CD4-positive, alpha-beta T cell treated with Interleukin-1 beta for 1 hour (primary cell): ENCODE measurements at regions not wholly inside any gene's neighbourhood (a gene's known extent, or its start where the extent isn't known, plus 50 kb on each side); places are given as distances from the start of the nearest gene placed in this dataset.
"Not testable (repeated sequence)": the region's sequence is repeated elsewhere in the genome, so short reads cannot be mapped to it uniquely, and the experiment has no call there.

Experiments used
- DNase-seq, 2 donors: peaks; one replicate each; pipeline ENCODE4 v3.0.0-alpha.2; 2020 to 2022

- DNase-seq = not testable (repeated sequence)
Measured at GRCh38 chr10:109809954-109810353, 113.4 kb downstream of the XPNPEP1 start.

- not testable (repeated sequence) for DNase-seq
Measured at GRCh38 chr10:109801191-109801590, 122.1 kb downstream of the XPNPEP1 start.

GRCh38 chr10:109790647-109791046 lies 132.7 kb downstream of the XPNPEP1 start:
- DNase-seq = no peak

- DNase-seq = no peak
Measured at GRCh38 chr10:109784236-109784635, 139.1 kb downstream of the XPNPEP1 start.

- no peak for DNase-seq
Measured at GRCh38 chr10:109783286-109783685, 140.0 kb downstream of the XPNPEP1 start.

GRCh38 chr10:109780997-109781396 lies 142.3 kb downstream of the XPNPEP1 start:
- DNase-seq = no peak

GRCh38 chr10:109778993-109779392 lies 144.3 kb downstream of the XPNPEP1 start:
- no peak for DNase-seq

GRCh38 chr10:109774121-109774440 lies 149.2 kb downstream of the XPNPEP1 start:
- no peak for DNase-seq

GRCh38 chr10:109773288-109774120 lies 149.8 kb downstream of the XPNPEP1 start:
- DNase-seq = no peak

GRCh38 chr10:109770663-109771062 lies 152.6 kb downstream of the XPNPEP1 start:
- DNase-seq = no peak

GRCh38 chr10:109769966-109770365 lies 153.3 kb downstream of the XPNPEP1 start:
- no peak for DNase-seq

GRCh38 chr10:109765838-109766237 lies 157.5 kb downstream of the XPNPEP1 start:
- no peak for DNase-seq

GRCh38 chr10:109762555-109762954 lies 160.8 kb downstream of the XPNPEP1 start:
- DNase-seq = no peak

GRCh38 chr10:109757670-109758069 lies 165.6 kb downstream of the XPNPEP1 start:
- not testable (repeated sequence) for DNase-seq

GRCh38 chr10:109746861-109747260 lies 176.4 kb downstream of the XPNPEP1 start:
- DNase-seq = no peak

GRCh38 chr10:109744020-109744419 lies 179.3 kb downstream of the XPNPEP1 start:
- no peak for DNase-seq

GRCh38 chr10:109743574-109743973 lies 179.7 kb downstream of the XPNPEP1 start:
- DNase-seq = no peak

- DNase-seq = no peak
Measured at GRCh38 chr10:109743146-109743545, 180.2 kb downstream of the XPNPEP1 start.

GRCh38 chr10:109741712-109742111 lies 181.6 kb downstream of the XPNPEP1 start:
- DNase-seq = no peak

GRCh38 chr10:109740436-109740835 lies 182.9 kb downstream of the XPNPEP1 start:
- no peak for DNase-seq

GRCh38 chr10:109737626-109738025 lies 185.7 kb downstream of the XPNPEP1 start:
- no peak for DNase-seq

GRCh38 chr10:109737009-109737408 lies 186.3 kb downstream of the XPNPEP1 start:
- no peak for DNase-seq

- DNase-seq = no peak
Measured at GRCh38 chr10:109735776-109736175, 187.5 kb downstream of the XPNPEP1 start.

GRCh38 chr10:109732254-109732965 lies 190.9 kb downstream of the XPNPEP1 start:
- DNase-seq = no peak
